Body of pancreas (tissue), 4 donors: ENCODE measurements at regions not wholly inside any gene's neighbourhood (a gene's known extent, or its start where the extent isn't known, plus 50 kb on each side); places are given as distances from the start of the nearest gene placed in this dataset.

ENCODE experiments used
- CTCF ChIP-seq, 7 experiments: fragments of 450-650 bp in 4 of 7; fragments of 200-600 bp in 3 of 7; sonication (generic) in 3 of 7; IDR thresholded peaks; one replicate each; pipeline ENCODE4 v1.5.1; 2016 to 2019; ENCODE audit warnings: antibody characterized with exemption in 7 of 7
- POLR2A ChIP-seq, 3 donors: fragments of 450-650 bp; IDR thresholded peaks; one replicate each; pipeline ENCODE4 v1.6.1; 2016; ENCODE audit warnings: antibody characterized with exemption in 3 of 3, mild to moderate bottlenecking in 2 of 3

GRCh38 chr17:27977751-27978688, 64.5 kb upstream of the NLK start:
- no peak for TF ChIP-seq CTCF (IDR thresholded peaks at IDR 0.05)
- TF ChIP-seq POLR2A (IDR thresholded peaks at IDR 0.05) = no peak
